ENCODE measurements at regions not wholly inside any gene's neighbourhood (a gene's known extent, or its start where the extent isn't known, plus 50 kb on each side); places are given as distances from the start of the nearest gene placed in this dataset.

- TF ChIP-seq POLR2A (IDR thresholded peaks at IDR 0.05; ENCODE audit: borderline replicate concordance, extremely low read depth, insufficient read depth, insufficient read length) (no peak), ZFX (IDR thresholded peaks at IDR 0.05) (no peak), CTCF (IDR thresholded peaks at IDR 0.05 in 2 of 3, conservative IDR thresholded peaks at IDR 0.05 in 1 of 3; ENCODE audit: borderline replicate concordance in 1 of 3, insufficient read depth in 1 of 3, low read depth in 2 of 3, low read length in 2 of 3) (no peak), EZH2 (IDR thresholded peaks at IDR 0.05) (no peak), SIN3A (IDR thresholded peaks at IDR 0.05; ENCODE audit: low read depth) (no peak), ZNF274 (IDR thresholded peaks at IDR 0.05; ENCODE audit: low read depth, low read length) (no peak), POLR2AphosphoS5 (IDR thresholded peaks at IDR 0.05; ENCODE audit: low read depth, low read length) (no peak)
- TF ChIP-seq, protein P1, sequence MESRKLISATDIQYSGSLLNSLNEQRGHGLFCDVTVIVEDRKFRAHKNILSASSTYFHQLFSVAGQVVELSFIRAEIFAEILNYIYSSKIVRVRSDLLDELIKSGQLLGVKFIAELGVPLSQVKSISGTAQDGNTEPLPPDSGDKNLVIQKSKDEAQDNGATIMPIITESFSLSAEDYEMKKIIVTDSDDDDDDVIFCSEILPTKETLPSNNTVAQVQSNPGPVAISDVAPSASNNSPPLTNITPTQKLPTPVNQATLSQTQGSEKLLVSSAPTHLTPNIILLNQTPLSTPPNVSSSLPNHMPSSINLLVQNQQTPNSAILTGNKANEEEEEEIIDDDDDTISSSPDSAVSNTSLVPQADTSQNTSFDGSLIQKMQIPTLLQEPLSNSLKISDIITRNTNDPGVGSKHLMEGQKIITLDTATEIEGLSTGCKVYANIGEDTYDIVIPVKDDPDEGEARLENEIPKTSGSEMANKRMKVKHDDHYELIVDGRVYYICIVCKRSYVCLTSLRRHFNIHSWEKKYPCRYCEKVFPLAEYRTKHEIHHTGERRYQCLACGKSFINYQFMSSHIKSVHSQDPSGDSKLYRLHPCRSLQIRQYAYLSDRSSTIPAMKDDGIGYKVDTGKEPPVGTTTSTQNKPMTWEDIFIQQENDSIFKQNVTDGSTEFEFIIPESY (IDR thresholded peaks at IDR 0.05; ENCODE audit: extremely low read depth, insufficient replicate concordance, low read length): no peak
- TF ChIP-seq, protein P2, sequence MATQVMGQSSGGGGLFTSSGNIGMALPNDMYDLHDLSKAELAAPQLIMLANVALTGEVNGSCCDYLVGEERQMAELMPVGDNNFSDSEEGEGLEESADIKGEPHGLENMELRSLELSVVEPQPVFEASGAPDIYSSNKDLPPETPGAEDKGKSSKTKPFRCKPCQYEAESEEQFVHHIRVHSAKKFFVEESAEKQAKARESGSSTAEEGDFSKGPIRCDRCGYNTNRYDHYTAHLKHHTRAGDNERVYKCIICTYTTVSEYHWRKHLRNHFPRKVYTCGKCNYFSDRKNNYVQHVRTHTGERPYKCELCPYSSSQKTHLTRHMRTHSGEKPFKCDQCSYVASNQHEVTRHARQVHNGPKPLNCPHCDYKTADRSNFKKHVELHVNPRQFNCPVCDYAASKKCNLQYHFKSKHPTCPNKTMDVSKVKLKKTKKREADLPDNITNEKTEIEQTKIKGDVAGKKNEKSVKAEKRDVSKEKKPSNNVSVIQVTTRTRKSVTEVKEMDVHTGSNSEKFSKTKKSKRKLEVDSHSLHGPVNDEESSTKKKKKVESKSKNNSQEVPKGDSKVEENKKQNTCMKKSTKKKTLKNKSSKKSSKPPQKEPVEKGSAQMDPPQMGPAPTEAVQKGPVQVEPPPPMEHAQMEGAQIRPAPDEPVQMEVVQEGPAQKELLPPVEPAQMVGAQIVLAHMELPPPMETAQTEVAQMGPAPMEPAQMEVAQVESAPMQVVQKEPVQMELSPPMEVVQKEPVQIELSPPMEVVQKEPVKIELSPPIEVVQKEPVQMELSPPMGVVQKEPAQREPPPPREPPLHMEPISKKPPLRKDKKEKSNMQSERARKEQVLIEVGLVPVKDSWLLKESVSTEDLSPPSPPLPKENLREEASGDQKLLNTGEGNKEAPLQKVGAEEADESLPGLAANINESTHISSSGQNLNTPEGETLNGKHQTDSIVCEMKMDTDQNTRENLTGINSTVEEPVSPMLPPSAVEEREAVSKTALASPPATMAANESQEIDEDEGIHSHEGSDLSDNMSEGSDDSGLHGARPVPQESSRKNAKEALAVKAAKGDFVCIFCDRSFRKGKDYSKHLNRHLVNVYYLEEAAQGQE (IDR thresholded peaks at IDR 0.05; ENCODE audit: low read depth): no peak
Measured at GRCh38 chr2:149924028-149924427, 336.5 kb upstream of the MMADHC start.
